HL-60 (cell line): ENCODE measurements at regions not wholly inside any gene's neighbourhood (a gene's known extent, or its start where the extent isn't known, plus 50 kb on each side); places are given as distances from the start of the nearest gene placed in this dataset.
A peak's percentile ranks its signal among the peaks of the same experiment; 100 is the strongest.
"Not testable (repeated sequence)": the region's sequence is repeated elsewhere in the genome, so short reads cannot be mapped to it uniquely, and the experiment has no call there.

Source experiments
- DNase-seq, 2 experiments: peaks; one replicate each; pipeline ENCODE4 v3.0.0-alpha.2; 2010 to 2020; ENCODE audit warnings: low read depth in 1 of 2, low spot score in 1 of 2
- H3K27ac ChIP-seq: fragments of 250-450 bp; sonication (Bioruptor Pico); replicated peaks from 2 replicates; pipeline ENCODE4 v1.5.1; 2020; ENCODE audit warnings: mild to moderate bottlenecking, moderate library complexity
- H3K27me3 ChIP-seq: fragments of 250-450 bp; sonication (Bioruptor Pico); 2 replicates; pipeline ENCODE4 v1.5.1; 2021; ENCODE audit warnings: mild to moderate bottlenecking, moderate library complexity; ENCODE audit not compliant: insufficient read depth, poor library complexity, severe bottlenecking
- H3K4me3 ChIP-seq: replicated peaks from 2 replicates; pipeline ENCODE4 v1.5.1; 2011; ENCODE audit warnings: mild to moderate bottlenecking, control low read depth, low read length; ENCODE audit not compliant: insufficient read depth
- CTCF ChIP-seq: IDR thresholded peaks from one replicate; pipeline ENCODE4 v1.5.1; 2011; ENCODE audit warnings: low read length, control low read depth, inconsistent platforms; ENCODE audit not compliant: insufficient read depth
- GABPA ChIP-seq: IDR thresholded peaks from 2 replicates; pipeline ENCODE4 v1.6.1; 2012; ENCODE audit warnings: low read depth
- POLR2AphosphoS5 ChIP-seq: IDR thresholded peaks from 2 replicates; pipeline ENCODE4 v1.6.1; 2012; ENCODE audit warnings: low read depth
- REST ChIP-seq: IDR thresholded peaks from 2 replicates; pipeline ENCODE4 v1.6.1; 2012; ENCODE audit warnings: low read depth; ENCODE audit not compliant: insufficient replicate concordance
- SPI1 ChIP-seq: IDR thresholded peaks from 2 replicates; pipeline ENCODE4 v1.6.1; 2012; ENCODE audit warnings: low read depth, mild to moderate bottlenecking, borderline replicate concordance

- H3K27me3 ChIP-seq: no peaks in the 10 kb centered on the region
- no peak overlapping the region for H3K27ac ChIP-seq
- TF ChIP-seq SPI1 (no peak), REST (no peak), POLR2AphosphoS5 (no peak), GABPA (no peak), CTCF (peak; percentile 20)
- no peak overlapping the region for H3K4me3 ChIP-seq
- DNase-seq: peak in 1 of 2 experiments; percentile 57
Observed at GRCh38 chr15:92797168-92798052, 102.7 kb upstream of the CHD2 start.

GRCh38 chr15:92800013-92800412, 100.1 kb upstream of the CHD2 start:
- no peak overlapping the region for H3K4me3 ChIP-seq
- no peak for DNase-seq
- no peak overlapping the region for H3K27ac ChIP-seq
- no peaks in the 10 kb centered on the region for H3K27me3 ChIP-seq
- no peak for TF ChIP-seq REST
- no peak for TF ChIP-seq CTCF
- TF ChIP-seq GABPA: no peak
- TF ChIP-seq POLR2AphosphoS5: no peak

GRCh38 chr15:92800416-92801055, 99.6 kb upstream of the CHD2 start:
- not testable (repeated sequence) for DNase-seq, H3K4me3 ChIP-seq, H3K27me3 ChIP-seq, H3K27ac ChIP-seq

GRCh38 chr15:92801056-92801773, 98.9 kb upstream of the CHD2 start:
- H3K27ac ChIP-seq, H3K4me3 ChIP-seq, DNase-seq, H3K27me3 ChIP-seq: not testable (repeated sequence)
